ENCODE measurements at regions not wholly inside any gene's neighbourhood (a gene's known extent, or its start where the extent isn't known, plus 50 kb on each side); places are given as distances from the start of the nearest gene placed in this dataset.

- no peak for TF ChIP-seq REST (IDR thresholded peaks at IDR 0.05)
- TF ChIP-seq FOXA2 (IDR thresholded peaks at IDR 0.05) = no peak
- TF ChIP-seq MAX (IDR thresholded peaks at IDR 0.05) = no peak
- TF ChIP-seq ZBTB33 (IDR thresholded peaks at IDR 0.05) = no peak
- no peak for TF ChIP-seq YY1 (IDR thresholded peaks at IDR 0.05)
- no peak for TF ChIP-seq EGR1 (IDR thresholded peaks at IDR 0.05; ENCODE audit: low read depth in 2 of 2)
- TF ChIP-seq HNF4A (conservative IDR thresholded peaks at IDR 0.05) = no peak
These were observed 1188.0 kb upstream of the CADM2 start (continued) for GRCh38 chr3:83770664-83771402.

- Histone ChIP-seq H3K9ac (ENCODE audit: low read depth in 1 of 2, low read length in 2 of 2) (no peak overlapping the region), H3K36me3 (ENCODE audit: control insufficient read depth in 4 of 4, insufficient read depth in 3 of 4, low read depth in 1 of 4, low read length in 3 of 4) (no peaks in the 10 kb centered on the region), H3K9me3 (ENCODE audit: control insufficient read depth in 4 of 4, low read length in 3 of 4) (no peaks in the 10 kb centered on the region), H3K4me3 (ENCODE audit: low read depth in 1 of 3, low read length in 3 of 3) (no peak overlapping the region), H3K27me3 (ENCODE audit: control insufficient read depth in 4 of 4, insufficient read depth in 4 of 4, low read length in 3 of 4) (no peaks in the 10 kb centered on the region), H3K27ac (ENCODE audit: low read depth in 1 of 2, low read length in 2 of 2) (no peak overlapping the region), H3K4me1 (ENCODE audit: control insufficient read depth in 4 of 4, insufficient read depth in 4 of 4, low read length in 3 of 4) (no peaks in the 10 kb centered on the region)
- DNase-seq (ENCODE audit: low spot score) = no peak
- TF ChIP-seq FOXA1 (IDR thresholded peaks at IDR 0.05) (no peak), SP1 (IDR thresholded peaks at IDR 0.05) (no peak), NR2F2 (IDR thresholded peaks at IDR 0.05) (no peak), JUND (IDR thresholded peaks at IDR 0.05) (no peak), RXRA (IDR thresholded peaks at IDR 0.05) (no peak), CTCF (IDR thresholded peaks at IDR 0.05; ENCODE audit: low read depth, low read length, missing input control) (no peak), HNF4A (conservative IDR thresholded peaks at IDR 0.05) (no peak), EGR1 (IDR thresholded peaks at IDR 0.05; ENCODE audit: low read depth in 2 of 2) (no peak), YY1 (IDR thresholded peaks at IDR 0.05) (no peak), TAF1 (conservative IDR thresholded peaks at IDR 0.05) (no peak), FOXA2 (IDR thresholded peaks at IDR 0.05) (no peak), ATF3 (IDR thresholded peaks at IDR 0.05) (no peak), MAX (IDR thresholded peaks at IDR 0.05) (no peak), ZBTB33 (IDR thresholded peaks at IDR 0.05) (no peak)
- 73% methylated on average over 2 of the region's 2 CpGs for WGBS
These were observed 1156.0 kb upstream of the CADM2 start for GRCh38 chr3:83802801-83803200.

All from liver (tissue), 8 donors.